GM13976 (cell line): ENCODE measurements at regions not wholly inside any gene's neighbourhood (a gene's known extent, or its start where the extent isn't known, plus 50 kb on each side); places are given as distances from the start of the nearest gene placed in this dataset.
"Not testable (repeated sequence)": the region's sequence is repeated elsewhere in the genome, so short reads cannot be mapped to it uniquely, and the experiment has no call there.

ENCODE experiments used
- DNase-seq: peaks from one replicate; pipeline ENCODE4 v3.0.0; 2012; ENCODE audit warnings: low spot score
- CTCF ChIP-seq: IDR thresholded peaks from 2 replicates; pipeline ENCODE4 v1.5.1; 2012; ENCODE audit warnings: borderline replicate concordance, mild to moderate bottlenecking; ENCODE audit not compliant: insufficient read depth; ENCODE audit errors: extremely low read depth, missing control alignments, control extremely low read depth
- in situ Hi-C: fragments of 300-500 bp; cut with MboI; formaldehyde crosslinking; loops from one replicate; pipeline ENCODE4 v1.12.0; 2022; ENCODE audit warnings: low sequenced_read_pairs, mixed read lengths, inconsistent platforms; ENCODE audit not compliant: unreplicated experiment

- in situ Hi-C loops, result no loop called here
- no peak for DNase-seq
Observed at GRCh38 chr4:83734576-83734975, 198.7 kb downstream of the GPAT3 start.

GRCh38 chr4:83732114-83732635, 196.3 kb downstream of the GPAT3 start:
- in situ Hi-C loops, result no loop called here
- no peak for TF ChIP-seq CTCF
- no peak for DNase-seq

More at GRCh38 chr4:83734576-83734975, 198.7 kb downstream of the GPAT3 start:
- no peak for TF ChIP-seq CTCF

- DNase-seq, result no peak
- TF ChIP-seq CTCF, result no peak
- in situ Hi-C loops, result no loop called here
Observed at GRCh38 chr4:83731609-83732008, 195.7 kb downstream of the GPAT3 start.

- in situ Hi-C loops, DNase-seq: not testable (repeated sequence)
Observed at GRCh38 chr4:83730958-83731357, 195.1 kb downstream of the GPAT3 start.

GRCh38 chr4:83728191-83728590, 192.3 kb downstream of the GPAT3 start:
- no peak for DNase-seq
- TF ChIP-seq CTCF, result no peak
- in situ Hi-C loops, result no loop called here

GRCh38 chr4:83725336-83726085, 189.6 kb downstream of the GPAT3 start:
- in situ Hi-C loops, result no loop called here
- no peak for DNase-seq
- TF ChIP-seq CTCF, result no peak

- TF ChIP-seq CTCF, result no peak
- no peak for DNase-seq
- in situ Hi-C loops, result no loop called here
Observed at GRCh38 chr4:83724485-83725335, 188.8 kb downstream of the GPAT3 start.
